WTC11 (cell line): ENCODE measurements at regions not wholly inside any gene's neighbourhood (a gene's known extent, or its start where the extent isn't known, plus 50 kb on each side); places are given as distances from the start of the nearest gene placed in this dataset.
"Not testable (repeated sequence)": the region's sequence is repeated elsewhere in the genome, so short reads cannot be mapped to it uniquely, and the experiment has no call there.

ENCODE experiments used
- ATAC-seq: fragments of 200-7000 bp; cut with Tn5 transposase; 2 replicates; pipeline ENCODE4 v1.10.0; 2021; ENCODE audit warnings: mild to moderate bottlenecking, moderate library complexity
- CTCF ChIA-PET: fragments of 300-600 bp; sonication (Branson Sonifier 250); formaldehyde crosslinking; loops from one replicate; lab custom pipeline; 2021; ENCODE audit warnings: antibody characterized with exemption; lab: Charles Lee
- POLR2A ChIA-PET: fragments of 350-600 bp; sonication (Branson Sonifier 250); formaldehyde crosslinking; loops from one replicate; lab custom pipeline; 2021; ENCODE audit warnings: antibody characterized with exemption; lab: Charles Lee
- DNase-seq: peaks from one replicate; pipeline ENCODE4 v3.0.0; 2021; ENCODE audit warnings: low spot score
- H3K27ac Mint-ChIP-seq: 2 replicates; pipeline ENCODE4 v1.8.0; 2021; ENCODE audit warnings: mixed read lengths
- H3K27me3 Mint-ChIP-seq: 2 replicates; pipeline ENCODE4 v1.8.0; 2021; ENCODE audit warnings: low read depth, mild to moderate bottlenecking, moderate library complexity, mixed read lengths
- H3K36me3 Mint-ChIP-seq: 2 replicates; pipeline ENCODE4 v1.8.0; 2021; ENCODE audit warnings: mixed read lengths
- H3K4me1 Mint-ChIP-seq: 2 replicates; pipeline ENCODE4 v1.8.0; 2022; ENCODE audit warnings: mixed read lengths
- H3K4me3 Mint-ChIP-seq: 2 replicates; pipeline ENCODE4 v1.8.0; 2021; ENCODE audit warnings: mild to moderate bottlenecking, moderate library complexity, mixed read lengths
- H3K9me3 Mint-ChIP-seq: 2 replicates; pipeline ENCODE4 v1.8.0; 2021; ENCODE audit warnings: mixed read lengths
- CREM ChIP-seq: sonication (generic); formaldehyde crosslinking; IDR thresholded peaks from 2 replicates; pipeline ENCODE4 v1.8.1; 2022; ENCODE audit warnings: mild to moderate bottlenecking, missing genetic modification reagents, moderate library complexity
- E2F4 ChIP-seq: sonication (generic); formaldehyde crosslinking; IDR thresholded peaks from 2 replicates; pipeline ENCODE4 v1.8.1; 2022; ENCODE audit warnings: low read depth, mild to moderate bottlenecking, moderate library complexity, missing genetic modification reagents, borderline replicate concordance
- FOXK1 ChIP-seq: sonication (generic); formaldehyde crosslinking; IDR thresholded peaks from 2 replicates; pipeline ENCODE4 v1.8.0; 2022; ENCODE audit warnings: mild to moderate bottlenecking, moderate library complexity, missing genetic modification reagents
- FOXP4 ChIP-seq: sonication (generic); formaldehyde crosslinking; IDR thresholded peaks from 2 replicates; pipeline ENCODE4 v1.8.0; 2022; ENCODE audit warnings: mild to moderate bottlenecking, missing genetic modification reagents
- JAZF1 ChIP-seq: fragments of 250-450 bp; sonication (Bioruptor Pico); IDR thresholded peaks from 2 replicates; pipeline ENCODE4 v1.9.0; 2021; ENCODE audit warnings: moderate library complexity, mild to moderate bottlenecking, inconsistent platforms
- NR1H2 ChIP-seq: sonication (generic); formaldehyde crosslinking; IDR thresholded peaks from 2 replicates; pipeline ENCODE4 v1.9.0; 2021; ENCODE audit warnings: mild to moderate bottlenecking, moderate library complexity, missing genetic modification reagents
- PRRX2 ChIP-seq: fragments of 250-450 bp; sonication (Bioruptor Pico); IDR thresholded peaks from 2 replicates; pipeline ENCODE4 v1.8.0; 2021; ENCODE audit warnings: mild to moderate bottlenecking
- SMAD3 ChIP-seq: sonication (generic); formaldehyde crosslinking; IDR thresholded peaks from 2 replicates; pipeline ENCODE4 v1.8.0; 2022; ENCODE audit warnings: missing genetic modification reagents, mild to moderate bottlenecking, borderline replicate concordance
- SP1 ChIP-seq: sonication (generic); formaldehyde crosslinking; conservative IDR thresholded peaks from 2 replicates; pipeline ENCODE4 v1.8.1; 2022; ENCODE audit warnings: missing genetic modification reagents
- TP53 ChIP-seq: sonication (generic); formaldehyde crosslinking; IDR thresholded peaks from 2 replicates; pipeline ENCODE4 v1.8.1; 2023; ENCODE audit warnings: mild to moderate bottlenecking, missing genetic modification reagents
- ZNF281 ChIP-seq: sonication (generic); formaldehyde crosslinking; IDR thresholded peaks from 2 replicates; pipeline ENCODE4 v1.8.0; 2023; ENCODE audit warnings: mild to moderate bottlenecking, missing genetic modification reagents
- ZNF423 ChIP-seq: fragments of 250-450 bp; sonication (Bioruptor Pico); IDR thresholded peaks from 2 replicates; pipeline ENCODE4 v2.1.2; 2022; ENCODE audit warnings: mild to moderate bottlenecking, moderate library complexity
- ZNF671 ChIP-seq: fragments of 250-450 bp; sonication (Bioruptor Pico); IDR thresholded peaks from 2 replicates; pipeline ENCODE4 v1.8.0; 2021; ENCODE audit warnings: mild to moderate bottlenecking

- H3K4me3 Mint-ChIP-seq, result no peak overlapping the region
- H3K27me3 Mint-ChIP-seq, result no peaks in the 10 kb centered on the region
- H3K4me1 Mint-ChIP-seq, result no peaks in the 10 kb centered on the region
- ChIA-PET CTCF (no interaction called here), POLR2A (no interaction called here)
- no peak for TF ChIP-seq JAZF1
- no peak for TF ChIP-seq PRRX2 (CRISPR knock-in tag)
- TF ChIP-seq ZNF671 (CRISPR knock-in tag), result no peak
- no peaks in the 10 kb centered on the region for H3K9me3 Mint-ChIP-seq
- ATAC-seq, result no peak
- H3K27ac Mint-ChIP-seq, result no peak overlapping the region
- DNase-seq, result no peak
- H3K36me3 Mint-ChIP-seq, result no peaks in the 10 kb centered on the region
Measured at GRCh38 chr4:45275862-45276261, 549.5 kb upstream of the GNPDA2 start.

- H3K4me1 Mint-ChIP-seq, CTCF ChIA-PET, H3K27me3 Mint-ChIP-seq, ATAC-seq, H3K4me3 Mint-ChIP-seq, POLR2A ChIA-PET, DNase-seq: not testable (repeated sequence)
- peaks cover 19% of the 10 kb centered on the region for H3K36me3 Mint-ChIP-seq
- H3K27ac Mint-ChIP-seq, result peak overlapping the region; percentile 13; the same call in 1 of the 2 replicates
- peaks cover 33% of the 10 kb centered on the region for H3K9me3 Mint-ChIP-seq
Measured at GRCh38 chr4:45248106-45248505, 521.8 kb upstream of the GNPDA2 start.

- POLR2A ChIA-PET, result interaction anchor here (0.9 kb wide), 1 partner anchor 603 kb away, joined by 3 read pairs; no protein-coding TSS in a partner anchor
- Mint-ChIP-seq H3K27me3 (no peaks in the 10 kb centered on the region), H3K9me3 (peaks cover 5% of the 10 kb centered on the region), H3K27ac (no peak overlapping the region), H3K4me1 (no peaks in the 10 kb centered on the region), H3K4me3 (no peak overlapping the region), H3K36me3 (no peaks in the 10 kb centered on the region)
- DNase-seq (no peak), ATAC-seq (no peak)
- TF ChIP-seq NR1H2 (no peak), ZNF281 (CRISPR knock-in tag) (no peak), FOXP4 (no peak), TP53 (CRISPR knock-in tag) (no peak), SP1 (CRISPR knock-in tag) (no peak), ZNF423 (no peak)
- CTCF ChIA-PET, result no interaction called here
Measured at GRCh38 chr4:45241976-45242375, 515.6 kb upstream of the GNPDA2 start.

- CTCF ChIA-PET, result no interaction called here
- peaks cover 19% of the 10 kb centered on the region for H3K9me3 Mint-ChIP-seq
- H3K27ac Mint-ChIP-seq, result no peak overlapping the region
- POLR2A ChIA-PET, result no interaction called here
- H3K4me3 Mint-ChIP-seq, result no peak overlapping the region
- no peaks in the 10 kb centered on the region for H3K27me3 Mint-ChIP-seq
- no peaks in the 10 kb centered on the region for H3K4me1 Mint-ChIP-seq
- peaks cover 15% of the 10 kb centered on the region for H3K36me3 Mint-ChIP-seq
- no peak for DNase-seq
- TF ChIP-seq CREM (no peak), FOXK1 (CRISPR knock-in tag) (no peak), SMAD3 (CRISPR knock-in tag) (no peak), E2F4 (no peak)
- no peak for ATAC-seq
Measured at GRCh38 chr4:45229206-45229605, 502.9 kb upstream of the GNPDA2 start.
